ENCODE measurements at regions not wholly inside any gene's neighbourhood (a gene's known extent, or its start where the extent isn't known, plus 50 kb on each side); places are given as distances from the start of the nearest gene placed in this dataset.

- DNase-seq (ENCODE audit: low spot score), result no peak
Observed at GRCh38 chr21:26653430-26653829, 80.3 kb upstream of the CYYR1 start.

DNA sequence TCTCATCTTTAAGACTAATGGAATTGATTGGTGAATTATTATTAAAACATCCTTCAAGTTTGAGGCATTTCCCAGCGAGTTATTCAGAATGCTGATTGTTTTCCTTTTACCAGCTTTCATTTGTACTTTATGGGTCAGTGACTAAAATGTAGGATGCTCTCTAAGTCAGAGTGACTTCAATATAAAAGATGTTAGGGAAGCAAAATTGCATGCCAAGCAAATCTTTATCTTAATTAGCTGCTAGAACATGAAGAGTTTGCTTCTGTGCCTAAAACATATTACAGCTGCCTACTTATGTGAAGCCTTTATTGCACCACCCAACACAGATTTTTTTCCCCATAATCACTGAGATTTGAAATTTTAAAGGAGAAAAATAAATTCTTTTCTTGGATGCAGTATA lies 79.8 kb upstream of the CYYR1 start:
- no peak for DNase-seq (ENCODE audit: low spot score)

GRCh38 chr21:26641062-26641461 lies 68.0 kb upstream of the CYYR1 start:
- no peak for DNase-seq (ENCODE audit: low spot score)

DNA sequence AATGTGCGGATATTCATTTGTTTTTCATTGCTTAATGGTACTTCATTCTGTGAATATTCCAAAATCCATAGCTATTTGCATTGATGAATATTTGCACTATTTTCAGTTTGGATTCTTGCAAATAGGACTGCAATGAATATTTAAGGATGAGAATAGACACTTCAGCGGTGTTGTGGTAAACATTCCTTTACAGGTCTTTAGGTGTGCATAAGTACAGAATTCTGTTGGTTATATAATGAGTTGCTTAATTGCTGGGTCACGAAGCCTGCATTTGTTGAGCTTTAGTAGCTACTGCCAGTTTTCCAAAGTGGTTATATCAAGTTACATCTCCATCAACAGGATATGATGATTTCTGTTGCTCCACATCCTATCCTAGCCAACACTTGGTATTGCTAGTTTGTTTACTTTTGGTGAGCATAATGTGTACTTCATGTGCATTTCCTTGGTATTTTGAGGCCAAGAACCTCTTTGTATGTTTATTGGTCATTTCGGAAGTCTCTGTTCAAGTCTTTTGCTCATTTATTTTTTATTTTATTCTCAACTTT lies 64.2 kb upstream of the CYYR1 start:
- DNase-seq (ENCODE audit: low spot score), result no peak

- DNase-seq (ENCODE audit: low spot score), result no peak
Observed at GRCh38 chr21:26635681-26636080, 62.6 kb upstream of the CYYR1 start.

DNA sequence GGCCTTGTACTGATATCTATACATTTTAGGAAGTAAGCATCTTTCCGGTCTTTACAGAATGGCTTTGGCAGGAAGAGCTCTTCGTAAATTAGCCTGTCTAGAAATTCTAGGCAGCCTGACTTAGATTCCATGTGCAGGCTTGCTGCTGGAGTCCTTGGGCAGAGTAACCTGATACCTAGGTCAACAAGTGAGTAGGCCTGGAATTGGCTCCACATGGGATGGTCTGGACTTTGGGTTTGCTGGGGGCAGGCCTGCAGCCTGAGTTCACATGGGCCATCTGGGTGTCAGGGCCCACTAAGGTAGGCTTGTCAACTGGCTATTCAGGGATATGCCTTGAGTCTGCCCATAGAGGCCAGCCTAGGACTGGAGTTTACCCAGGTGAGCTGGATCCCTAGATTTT lies 59.6 kb upstream of the CYYR1 start:
- no peak for DNase-seq (ENCODE audit: low spot score)

- DNase-seq (ENCODE audit: low spot score), result no peak
Observed at GRCh38 chr21:26626187-26626586, 53.1 kb upstream of the CYYR1 start.

DNA sequence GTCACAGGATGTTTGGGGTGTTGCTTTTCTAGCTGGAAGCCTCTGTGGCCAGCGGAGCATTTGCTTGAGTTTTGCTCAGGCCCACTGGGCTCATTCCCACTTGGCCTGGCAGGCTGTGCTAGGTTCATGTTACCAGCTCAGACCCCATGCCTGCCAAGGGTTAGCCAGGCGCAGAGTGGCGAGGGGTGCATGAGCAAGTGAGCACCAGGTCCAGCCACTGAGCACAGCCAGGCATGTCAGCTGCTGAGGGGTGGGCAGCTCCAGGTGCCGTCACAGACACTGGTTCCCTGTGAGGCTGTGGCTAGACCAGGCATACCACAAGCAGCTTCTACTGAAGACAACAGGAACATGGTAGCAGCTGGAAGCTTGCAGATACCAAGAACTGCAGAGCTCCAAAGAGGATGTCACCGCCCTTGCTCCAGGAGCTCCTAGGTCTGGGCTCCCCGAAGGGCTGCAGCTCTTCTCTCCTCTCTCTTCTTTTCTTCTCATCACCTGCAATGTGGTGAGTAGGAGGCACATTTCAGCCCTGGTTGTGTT lies 52.0 kb upstream of the CYYR1 start:
- DNase-seq (ENCODE audit: low spot score), result no peak
